ENCODE measurements at regions not wholly inside any gene's neighbourhood (a gene's known extent, or its start where the extent isn't known, plus 50 kb on each side); places are given as distances from the start of the nearest gene placed in this dataset.
A peak's percentile ranks its signal among the peaks of the same experiment; 100 is the strongest.

DNA sequence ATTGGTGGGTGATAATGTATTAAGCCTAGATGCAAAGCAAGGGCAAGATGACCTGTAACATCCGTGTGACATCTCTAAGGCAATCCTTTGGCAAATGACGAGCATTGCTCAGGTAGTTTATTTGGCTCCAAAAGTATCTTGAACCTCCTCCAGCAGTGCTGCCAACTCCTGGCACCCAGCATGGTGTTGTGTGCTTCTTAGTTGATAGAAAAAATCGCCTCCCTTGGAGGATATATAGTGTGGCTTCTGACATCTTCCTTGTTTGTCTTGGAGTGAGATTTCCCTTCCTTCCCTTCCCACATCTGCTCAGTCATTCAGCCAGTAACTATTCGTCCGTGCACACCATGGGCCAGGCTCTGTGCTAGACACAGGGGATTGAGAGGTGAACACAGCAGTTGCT lies 121.8 kb downstream of the TOMM20 start:
- WGBS, 2 donors, result 81 to 82% methylated on average over 5 of the region's 5 CpGs
- no peaks in the 10 kb centered on the region for H3K9me3 ChIP-seq
- H3K4me1 ChIP-seq, result peaks cover 0 to under 1% (median 0%) of the 10 kb centered on the region in 4 donors
- H3K4me3 ChIP-seq, result no peak overlapping the region
- TF ChIP-seq EP300 (IDR thresholded peaks at IDR 0.05) (no peak), POLR2A (IDR thresholded peaks at IDR 0.05) (no peak), POLR2AphosphoS5 (IDR thresholded peaks at IDR 0.05) (no peak)
- TF ChIP-seq, protein P1, sequence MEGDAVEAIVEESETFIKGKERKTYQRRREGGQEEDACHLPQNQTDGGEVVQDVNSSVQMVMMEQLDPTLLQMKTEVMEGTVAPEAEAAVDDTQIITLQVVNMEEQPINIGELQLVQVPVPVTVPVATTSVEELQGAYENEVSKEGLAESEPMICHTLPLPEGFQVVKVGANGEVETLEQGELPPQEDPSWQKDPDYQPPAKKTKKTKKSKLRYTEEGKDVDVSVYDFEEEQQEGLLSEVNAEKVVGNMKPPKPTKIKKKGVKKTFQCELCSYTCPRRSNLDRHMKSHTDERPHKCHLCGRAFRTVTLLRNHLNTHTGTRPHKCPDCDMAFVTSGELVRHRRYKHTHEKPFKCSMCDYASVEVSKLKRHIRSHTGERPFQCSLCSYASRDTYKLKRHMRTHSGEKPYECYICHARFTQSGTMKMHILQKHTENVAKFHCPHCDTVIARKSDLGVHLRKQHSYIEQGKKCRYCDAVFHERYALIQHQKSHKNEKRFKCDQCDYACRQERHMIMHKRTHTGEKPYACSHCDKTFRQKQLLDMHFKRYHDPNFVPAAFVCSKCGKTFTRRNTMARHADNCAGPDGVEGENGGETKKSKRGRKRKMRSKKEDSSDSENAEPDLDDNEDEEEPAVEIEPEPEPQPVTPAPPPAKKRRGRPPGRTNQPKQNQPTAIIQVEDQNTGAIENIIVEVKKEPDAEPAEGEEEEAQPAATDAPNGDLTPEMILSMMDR (IDR thresholded peaks at IDR 0.05), result no peak
- H3K36me3 ChIP-seq, result no peaks in the 10 kb centered on the region
- no peaks in the 10 kb centered on the region for H3K27me3 ChIP-seq
- intact Hi-C loops (cut with DNase I), result loop anchor here (2.0 kb wide), 1 partner anchor 40 kb away; no protein-coding TSS in a partner anchor
- no peak overlapping the region for H3K27ac ChIP-seq
- peak; percentile 39 for DNase-seq

DNA sequence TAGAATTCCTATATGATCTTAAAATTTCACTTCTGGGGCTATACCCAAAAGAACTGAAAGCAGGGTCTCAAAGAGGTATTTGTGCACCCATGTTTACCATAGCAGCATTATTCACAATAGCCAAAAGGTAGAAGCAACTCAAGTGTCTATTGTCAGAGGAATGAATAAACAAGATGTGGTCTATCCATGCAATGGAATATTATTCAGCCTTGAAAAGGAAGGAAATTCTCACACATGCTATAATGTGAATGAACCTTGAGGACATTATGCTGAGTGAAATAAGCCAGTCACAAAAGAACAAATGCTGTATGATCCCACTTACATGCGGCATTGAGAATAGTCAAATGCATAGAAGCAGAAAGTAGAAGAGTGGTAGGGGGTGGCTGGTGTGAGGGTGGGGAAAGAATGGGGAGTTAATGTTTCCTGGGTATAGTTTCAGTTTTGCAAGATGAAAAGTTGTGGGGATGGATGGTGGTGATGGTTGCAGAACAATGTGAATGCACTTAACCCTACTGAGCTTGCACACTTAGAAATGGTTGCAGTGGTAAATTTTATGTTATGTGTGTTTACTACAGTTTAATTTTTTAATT lies 122.4 kb downstream of the TOMM20 start:
- H3K27ac ChIP-seq, result no peak overlapping the region
- H3K36me3 ChIP-seq, result no peaks in the 10 kb centered on the region
- intact Hi-C loops (cut with DNase I), result loop anchor here (2.0 kb wide), 1 partner anchor 41 kb away; no protein-coding TSS in a partner anchor
- no peaks in the 10 kb centered on the region for H3K27me3 ChIP-seq
- TF ChIP-seq POLR2AphosphoS5 (IDR thresholded peaks at IDR 0.05) (no peak), POLR2A (IDR thresholded peaks at IDR 0.05) (no peak), EP300 (IDR thresholded peaks at IDR 0.05) (no peak)
- TF ChIP-seq, protein P1 (IDR thresholded peaks at IDR 0.05), result no peak
- H3K4me3 ChIP-seq, result no peak overlapping the region
- no peak for DNase-seq
- peaks cover 0 to under 1% (median 0%) of the 10 kb centered on the region in 4 donors for H3K4me1 ChIP-seq
- WGBS, 2 donors, result 87 to 90% methylated on average over 1 of the region's 1 CpG
- no peaks in the 10 kb centered on the region for H3K9me3 ChIP-seq

DNA sequence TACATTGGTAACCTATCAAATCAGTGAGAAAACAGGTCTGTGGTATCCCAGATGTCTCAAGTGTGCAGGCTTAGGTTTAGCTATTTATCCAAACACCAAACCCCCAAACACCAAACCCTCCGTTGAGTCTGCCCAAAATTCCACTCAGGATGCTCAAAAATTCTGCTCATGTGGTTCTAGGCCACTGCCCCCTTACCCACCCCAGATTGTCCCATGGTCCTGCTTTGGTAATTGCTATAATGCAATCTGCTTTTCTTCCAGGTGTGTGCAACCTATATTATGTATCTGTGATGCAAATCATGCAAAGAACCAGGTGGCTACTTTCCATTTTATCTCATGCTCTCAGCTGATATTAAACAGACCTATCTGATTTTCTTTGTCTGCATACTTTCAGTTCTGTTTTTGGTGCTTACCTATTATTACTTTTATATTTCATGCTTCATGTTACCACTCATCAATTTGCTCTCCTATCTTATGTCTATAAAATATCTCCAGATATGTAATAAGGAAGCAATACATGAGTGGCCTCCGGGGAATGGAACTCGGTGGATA lies 123.7 kb downstream of the TOMM20 start:
- no peaks in the 10 kb centered on the region for H3K9me3 ChIP-seq
- 38 to 74% methylated on average over 3 of the region's 3 CpGs for WGBS, 2 donors
- intact Hi-C loops (cut with DNase I), result no loop called here
- H3K4me1 ChIP-seq, result peaks cover 0 to 14% (median 10%) of the 10 kb centered on the region in 4 donors
- H3K36me3 ChIP-seq, result no peaks in the 10 kb centered on the region
- no peak overlapping the region for H3K27ac ChIP-seq
- DNase-seq, result peak; percentile 5
- H3K27me3 ChIP-seq, result no peaks in the 10 kb centered on the region
- H3K4me3 ChIP-seq, result no peak overlapping the region
- TF ChIP-seq, protein P1 (IDR thresholded peaks at IDR 0.05), result no peak

DNA sequence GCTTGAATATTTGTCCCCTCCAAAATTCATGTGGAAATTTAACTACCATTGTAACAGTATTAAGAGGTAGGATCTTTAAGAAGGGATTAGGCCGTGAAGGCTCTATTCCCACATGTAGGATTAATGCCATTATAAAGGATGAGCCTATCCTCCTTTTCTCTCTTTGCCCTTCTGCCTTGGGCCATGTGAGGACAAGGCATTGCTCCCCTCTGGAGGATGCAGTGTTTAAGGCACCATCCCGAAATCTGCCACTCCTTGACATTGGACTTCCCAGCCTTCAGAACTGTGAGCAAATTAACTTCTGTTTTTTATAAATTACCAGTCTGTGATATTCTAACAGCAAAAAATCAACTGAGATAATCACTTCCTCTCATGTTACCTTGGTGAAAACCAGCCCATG lies 124.4 kb downstream of the TOMM20 start:
- Histone ChIP-seq H3K4me3 (no peak overlapping the region), H3K4me1 (peaks cover 0 to 19% (median 14%) of the 10 kb centered on the region in 4 donors), H3K9me3 (no peaks in the 10 kb centered on the region), H3K27ac (no peak overlapping the region), H3K27me3 (no peaks in the 10 kb centered on the region), H3K36me3 (no peaks in the 10 kb centered on the region)
- TF ChIP-seq, protein P1 (IDR thresholded peaks at IDR 0.05), result no peak
- TF ChIP-seq EP300 (IDR thresholded peaks at IDR 0.05) (no peak), POLR2A (IDR thresholded peaks at IDR 0.05) (no peak), POLR2AphosphoS5 (IDR thresholded peaks at IDR 0.05) (no peak)
- 95% methylated on average over 2 of the region's 2 CpGs for WGBS, 2 donors
- intact Hi-C loops (cut with DNase I), result no loop called here
- peak; percentile 9 for DNase-seq
